ENCODE measurements at regions not wholly inside any gene's neighbourhood (a gene's known extent, or its start where the extent isn't known, plus 50 kb on each side); places are given as distances from the start of the nearest gene placed in this dataset.

DNA sequence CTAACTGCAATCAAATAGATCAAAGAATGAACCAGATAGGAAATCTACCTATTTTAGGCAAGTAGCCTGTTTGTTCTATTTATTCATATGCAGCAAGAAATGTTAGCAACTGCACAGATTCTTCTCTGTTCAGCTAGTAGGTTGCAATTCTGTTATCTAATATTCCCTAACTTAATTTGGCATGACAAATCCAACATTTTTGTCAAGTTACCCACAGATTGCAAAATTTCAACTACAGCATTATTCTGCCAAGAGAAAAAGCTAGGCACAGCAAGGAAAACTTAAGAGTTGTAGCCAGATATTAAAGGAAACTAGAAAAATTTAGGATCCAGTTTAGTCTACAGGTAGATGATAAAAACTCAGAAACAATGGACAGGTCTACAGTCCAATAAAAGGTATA is 104.4 kb upstream of the SYNCRIP start:
- TF ChIP-seq POLR2AphosphoS5 (IDR thresholded peaks at IDR 0.05) (no peak), POLR2A (IDR thresholded peaks at IDR 0.05) (no peak), CTCF (IDR thresholded peaks at IDR 0.05) (no peak)

Measured in prostate gland (tissue), 2 donors.